ENCODE measurements at regions not wholly inside any gene's neighbourhood (a gene's known extent, or its start where the extent isn't known, plus 50 kb on each side); places are given as distances from the start of the nearest gene placed in this dataset.

- peak overlapping the region; percentile 44 for H3K4me2 ChIP-seq
- H3K79me2 ChIP-seq, result no peaks in the 10 kb centered on the region
- TF ChIP-seq EZH2 (IDR thresholded peaks at IDR 0.05; ENCODE audit: borderline replicate concordance) (no peak), EZH2phosphoT487 (IDR thresholded peaks at IDR 0.05; ENCODE audit: low read depth, severe bottlenecking, unreplicated experiment) (no peak), CTCF (IDR thresholded peaks at IDR 0.05; ENCODE audit: poor library complexity) (no peak)
- peak overlapping the region; percentile 11 for H3K27ac ChIP-seq
- H3K4me1 ChIP-seq (ENCODE audit: insufficient read depth), result no peaks in the 10 kb centered on the region
- no peaks in the 10 kb centered on the region for H3K36me3 ChIP-seq (replicated peaks; ENCODE audit: insufficient read depth, low read depth)
- H3K4me3 ChIP-seq, result no peak overlapping the region
- H4K20me1 ChIP-seq (ENCODE audit: insufficient read depth, poor library complexity, severe bottlenecking), result no peaks in the 10 kb centered on the region
- no peaks in the 10 kb centered on the region for H3K9me3 ChIP-seq (ENCODE audit: low read depth)
- no peaks in the 10 kb centered on the region for H3K9me2 ChIP-seq (replicated peaks; ENCODE audit: insufficient read depth)
- peak overlapping the region; percentile 25 for H2AFZ ChIP-seq
- no peak for DNase-seq (ENCODE audit: low spot score)
- 5% methylated on average over 3 of the region's 3 CpGs for WGBS (ENCODE audit: low lambda C conversion rate, missing lambda C conversion rate)
- H3K27me3 ChIP-seq, result no peaks in the 10 kb centered on the region
These were observed 428.2 kb upstream of the CTNND2 start for GRCh38 chr5:12332480-12332879.

GRCh38 chr5:12330993-12331588, 426.8 kb upstream of the CTNND2 start:
- WGBS (ENCODE audit: low lambda C conversion rate, missing lambda C conversion rate), result 57% methylated on average over 9 of the region's 9 CpGs
- H3K79me2 ChIP-seq, result no peaks in the 10 kb centered on the region
- no peaks in the 10 kb centered on the region for H3K36me3 ChIP-seq (replicated peaks; ENCODE audit: insufficient read depth, low read depth)

GRCh38 chr5:12330381-12330780, 426.1 kb upstream of the CTNND2 start:
- Histone ChIP-seq H3K27me3 (no peaks in the 10 kb centered on the region), H3K4me1 (ENCODE audit: insufficient read depth) (no peaks in the 10 kb centered on the region), H3K27ac (no peak overlapping the region), H3K36me3 (replicated peaks; ENCODE audit: insufficient read depth, low read depth) (no peaks in the 10 kb centered on the region), H3K4me3 (no peak overlapping the region), H3K79me2 (no peaks in the 10 kb centered on the region), H2AFZ (no peak overlapping the region), H4K20me1 (ENCODE audit: insufficient read depth, poor library complexity, severe bottlenecking) (no peaks in the 10 kb centered on the region), H3K9me2 (replicated peaks; ENCODE audit: insufficient read depth) (no peaks in the 10 kb centered on the region), H3K4me2 (no peak overlapping the region), H3K9me3 (ENCODE audit: low read depth) (no peaks in the 10 kb centered on the region)
- DNase-seq (ENCODE audit: low spot score), result no peak
- WGBS (ENCODE audit: low lambda C conversion rate, missing lambda C conversion rate), result 63% methylated on average over 4 of the region's 4 CpGs
- no peak for TF ChIP-seq EZH2 (IDR thresholded peaks at IDR 0.05; ENCODE audit: borderline replicate concordance)

More at GRCh38 chr5:12330993-12331588, 426.8 kb upstream of the CTNND2 start:
- no peak for DNase-seq (ENCODE audit: low spot score)
- Histone ChIP-seq H3K4me2 (no peak overlapping the region), H3K9me2 (replicated peaks; ENCODE audit: insufficient read depth) (no peaks in the 10 kb centered on the region), H3K9me3 (ENCODE audit: low read depth) (no peaks in the 10 kb centered on the region), H3K27ac (no peak overlapping the region), H3K4me3 (no peak overlapping the region), H4K20me1 (ENCODE audit: insufficient read depth, poor library complexity, severe bottlenecking) (no peaks in the 10 kb centered on the region), H3K4me1 (ENCODE audit: insufficient read depth) (no peaks in the 10 kb centered on the region), H3K27me3 (no peaks in the 10 kb centered on the region), H2AFZ (no peak overlapping the region)
- TF ChIP-seq EZH2phosphoT487 (IDR thresholded peaks at IDR 0.05; ENCODE audit: low read depth, severe bottlenecking, unreplicated experiment) (no peak), EZH2 (IDR thresholded peaks at IDR 0.05; ENCODE audit: borderline replicate concordance) (no peak), CTCF (IDR thresholded peaks at IDR 0.05; ENCODE audit: poor library complexity) (no peak)

- TF ChIP-seq CTCF (IDR thresholded peaks at IDR 0.05; ENCODE audit: poor library complexity) (no peak), EZH2phosphoT487 (IDR thresholded peaks at IDR 0.05; ENCODE audit: low read depth, severe bottlenecking, unreplicated experiment) (no peak), EZH2 (IDR thresholded peaks at IDR 0.05; ENCODE audit: borderline replicate concordance) (no peak)
- no peaks in the 10 kb centered on the region for H4K20me1 ChIP-seq (ENCODE audit: insufficient read depth, poor library complexity, severe bottlenecking)
- H3K27me3 ChIP-seq, result no peaks in the 10 kb centered on the region
- H3K36me3 ChIP-seq (replicated peaks; ENCODE audit: insufficient read depth, low read depth), result no peaks in the 10 kb centered on the region
- H3K9me2 ChIP-seq (replicated peaks; ENCODE audit: insufficient read depth), result no peaks in the 10 kb centered on the region
- H3K4me2 ChIP-seq, result no peak overlapping the region
- 23% methylated on average over 7 of the region's 7 CpGs for WGBS (ENCODE audit: low lambda C conversion rate, missing lambda C conversion rate)
- no peak overlapping the region for H3K4me3 ChIP-seq
- H3K27ac ChIP-seq, result no peak overlapping the region
- DNase-seq (ENCODE audit: low spot score), result no peak
- no peaks in the 10 kb centered on the region for H3K9me3 ChIP-seq (ENCODE audit: low read depth)
- H2AFZ ChIP-seq, result peak overlapping the region; percentile 9
- no peaks in the 10 kb centered on the region for H3K79me2 ChIP-seq
- no peaks in the 10 kb centered on the region for H3K4me1 ChIP-seq (ENCODE audit: insufficient read depth)
These were observed 419.5 kb upstream of the CTNND2 start for GRCh38 chr5:12323637-12324229.

All from hepatocyte (in vitro differentiated cells).